ENCODE measurements at regions not wholly inside any gene's neighbourhood (a gene's known extent, or its start where the extent isn't known, plus 50 kb on each side); places are given as distances from the start of the nearest gene placed in this dataset.

DNA sequence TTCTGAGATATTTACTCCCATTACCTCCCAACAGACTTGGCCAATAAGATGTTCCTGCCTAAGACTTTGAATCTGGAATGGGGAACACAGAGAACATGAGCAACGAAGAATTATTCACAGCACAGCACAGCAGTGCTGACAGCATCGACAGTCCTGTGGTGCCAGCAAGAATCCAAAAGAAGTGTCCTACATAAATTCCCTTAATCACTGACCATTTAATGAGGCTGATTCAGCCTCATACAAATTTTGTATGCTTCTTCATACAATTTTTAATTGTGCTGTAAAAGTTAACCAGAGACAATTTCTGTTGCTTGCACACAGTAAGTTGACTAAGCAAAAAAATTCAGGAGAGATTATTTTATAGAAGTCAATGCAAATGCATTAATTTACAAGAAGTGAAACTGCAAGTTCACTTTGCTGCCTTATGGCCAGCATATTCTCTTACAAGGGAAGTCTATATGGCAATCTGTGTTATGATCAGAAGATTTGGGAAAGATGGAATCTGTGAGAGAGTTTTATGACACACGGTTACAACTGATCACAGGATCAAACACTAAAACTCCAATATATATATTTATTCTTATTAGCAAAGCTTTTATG, 855.9 kb downstream of the LTN1 start:
- H3K9me3 ChIP-seq (ENCODE audit: low read depth, low read length, poor library complexity, severe bottlenecking): no peaks in the 10 kb centered on the region

DNA sequence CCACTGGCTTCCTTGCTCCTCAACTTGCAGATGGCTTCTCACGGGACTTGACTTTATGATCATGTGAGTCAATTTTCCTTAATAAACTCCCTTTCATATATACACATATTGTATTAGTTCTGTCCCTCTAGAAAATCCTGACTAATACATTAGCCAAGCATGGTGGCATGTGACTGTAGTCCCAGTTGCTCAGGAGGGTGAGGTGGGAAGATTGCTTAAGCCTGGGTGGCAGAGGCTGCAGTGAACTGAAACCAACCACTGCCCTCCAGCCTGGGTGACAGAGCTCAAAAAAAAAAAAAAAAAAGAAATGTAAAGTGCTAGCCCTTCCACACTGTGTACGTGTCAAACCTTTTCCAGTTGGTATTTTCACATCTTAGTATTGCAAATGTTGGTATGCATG, 857.0 kb downstream of the LTN1 start:
- no peak for DNase-seq (ENCODE audit: low spot score)
- Histone ChIP-seq H3K36me3 (ENCODE audit: insufficient read depth, low read length, poor library complexity, severe bottlenecking) (no peaks in the 10 kb centered on the region), H3K27me3 (replicated peaks; ENCODE audit: insufficient read depth, low read depth, low read length, poor library complexity) (no peaks in the 10 kb centered on the region), H3K27ac (ENCODE audit: low read depth, low read length, poor library complexity, severe bottlenecking) (no peak overlapping the region), H3K9me3 (ENCODE audit: low read depth, low read length, poor library complexity, severe bottlenecking) (no peaks in the 10 kb centered on the region), H3K4me1 (ENCODE audit: insufficient read depth, low read length, poor library complexity, severe bottlenecking) (no peaks in the 10 kb centered on the region), H3K4me3 (ENCODE audit: low read depth, low read length, poor library complexity, severe bottlenecking) (no peak overlapping the region)
- CTCF ChIA-PET: no interaction called here
- POLR2A ChIA-PET (ENCODE audit: low non-redundant PET): no interaction called here
- BruUV-seq (replicated peaks): no TSS peak
- intact Hi-C loops (cut with micrococcal nuclease; ENCODE audit: unreplicated experiment): no loop called here
- TF ChIP-seq, protein P1, sequence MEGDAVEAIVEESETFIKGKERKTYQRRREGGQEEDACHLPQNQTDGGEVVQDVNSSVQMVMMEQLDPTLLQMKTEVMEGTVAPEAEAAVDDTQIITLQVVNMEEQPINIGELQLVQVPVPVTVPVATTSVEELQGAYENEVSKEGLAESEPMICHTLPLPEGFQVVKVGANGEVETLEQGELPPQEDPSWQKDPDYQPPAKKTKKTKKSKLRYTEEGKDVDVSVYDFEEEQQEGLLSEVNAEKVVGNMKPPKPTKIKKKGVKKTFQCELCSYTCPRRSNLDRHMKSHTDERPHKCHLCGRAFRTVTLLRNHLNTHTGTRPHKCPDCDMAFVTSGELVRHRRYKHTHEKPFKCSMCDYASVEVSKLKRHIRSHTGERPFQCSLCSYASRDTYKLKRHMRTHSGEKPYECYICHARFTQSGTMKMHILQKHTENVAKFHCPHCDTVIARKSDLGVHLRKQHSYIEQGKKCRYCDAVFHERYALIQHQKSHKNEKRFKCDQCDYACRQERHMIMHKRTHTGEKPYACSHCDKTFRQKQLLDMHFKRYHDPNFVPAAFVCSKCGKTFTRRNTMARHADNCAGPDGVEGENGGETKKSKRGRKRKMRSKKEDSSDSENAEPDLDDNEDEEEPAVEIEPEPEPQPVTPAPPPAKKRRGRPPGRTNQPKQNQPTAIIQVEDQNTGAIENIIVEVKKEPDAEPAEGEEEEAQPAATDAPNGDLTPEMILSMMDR (conservative IDR thresholded peaks at IDR 0.05; ENCODE audit: low read depth, low read length): no peak
- no peak for TF ChIP-seq EZH2 (IDR thresholded peaks at IDR 0.05; ENCODE audit: borderline replicate concordance, low read depth, low read length, poor library complexity, severe bottlenecking)

More for the DNA sequence above, 855.9 kb downstream of the LTN1 start:
- Histone ChIP-seq H3K27me3 (replicated peaks; ENCODE audit: insufficient read depth, low read depth, low read length, poor library complexity) (no peaks in the 10 kb centered on the region), H3K4me1 (ENCODE audit: insufficient read depth, low read length, poor library complexity, severe bottlenecking) (no peaks in the 10 kb centered on the region), H3K27ac (ENCODE audit: low read depth, low read length, poor library complexity, severe bottlenecking) (no peak overlapping the region), H3K36me3 (ENCODE audit: insufficient read depth, low read length, poor library complexity, severe bottlenecking) (no peaks in the 10 kb centered on the region), H3K4me3 (ENCODE audit: low read depth, low read length, poor library complexity, severe bottlenecking) (no peak overlapping the region)
- CTCF ChIA-PET: no interaction called here
- intact Hi-C loops (cut with micrococcal nuclease; ENCODE audit: unreplicated experiment): no loop called here
- BruUV-seq (replicated peaks): no TSS peak
- POLR2A ChIA-PET (ENCODE audit: low non-redundant PET): no interaction called here
- no peak for TF ChIP-seq EZH2 (IDR thresholded peaks at IDR 0.05; ENCODE audit: borderline replicate concordance, low read depth, low read length, poor library complexity, severe bottlenecking)
- TF ChIP-seq, protein P1 (conservative IDR thresholded peaks at IDR 0.05; ENCODE audit: low read depth, low read length): no peak
- DNase-seq (ENCODE audit: low spot score): no peak

DNA sequence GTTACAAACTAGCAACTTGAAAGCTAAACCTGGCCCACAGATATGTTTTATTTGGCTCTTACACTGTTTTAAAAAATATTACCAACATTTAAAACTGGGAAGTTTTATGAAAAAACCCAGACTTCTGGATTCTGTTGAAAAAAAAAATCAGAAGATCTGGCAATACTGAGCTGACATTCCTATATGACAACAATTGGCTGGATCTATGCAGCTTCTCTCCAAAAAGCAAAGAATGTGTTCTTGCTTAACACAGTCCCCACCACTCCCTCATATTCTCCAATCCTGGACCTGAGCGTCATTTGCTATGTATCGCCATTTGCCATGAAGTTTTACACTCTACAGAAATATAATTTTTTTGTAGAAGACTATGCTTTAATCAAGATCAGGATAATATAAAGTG, 859.6 kb downstream of the LTN1 start:
- no peak for DNase-seq (ENCODE audit: low spot score)
- ChIA-PET CTCF (no interaction called here), POLR2A (ENCODE audit: low non-redundant PET) (no interaction called here)
- Histone ChIP-seq H3K9me3 (ENCODE audit: low read depth, low read length, poor library complexity, severe bottlenecking) (no peaks in the 10 kb centered on the region), H3K27ac (ENCODE audit: low read depth, low read length, poor library complexity, severe bottlenecking) (no peak overlapping the region), H3K4me1 (ENCODE audit: insufficient read depth, low read length, poor library complexity, severe bottlenecking) (no peaks in the 10 kb centered on the region), H3K27me3 (replicated peaks; ENCODE audit: insufficient read depth, low read depth, low read length, poor library complexity) (no peaks in the 10 kb centered on the region), H3K36me3 (ENCODE audit: insufficient read depth, low read length, poor library complexity, severe bottlenecking) (no peaks in the 10 kb centered on the region), H3K4me3 (ENCODE audit: low read depth, low read length, poor library complexity, severe bottlenecking) (no peak overlapping the region)
- TF ChIP-seq, protein P1 (conservative IDR thresholded peaks at IDR 0.05; ENCODE audit: low read depth, low read length): no peak
- no peak for TF ChIP-seq EZH2 (IDR thresholded peaks at IDR 0.05; ENCODE audit: borderline replicate concordance, low read depth, low read length, poor library complexity, severe bottlenecking)
- no TSS peak for BruUV-seq (replicated peaks)
- intact Hi-C loops (cut with micrococcal nuclease; ENCODE audit: unreplicated experiment): no loop called here

Data from A673 (cell line).